Keratinocyte (primary cell): ENCODE measurements at regions not wholly inside any gene's neighbourhood (a gene's known extent, or its start where the extent isn't known, plus 50 kb on each side); places are given as distances from the start of the nearest gene placed in this dataset.

ENCODE experiments used
- DNase-seq: peaks from one replicate; pipeline ENCODE4 v3.0.0-alpha.2; 2011; ENCODE audit warnings: low read depth, missing footprints, low spot score
- FAIRE-seq: peaks from 2 replicates; lab custom pipeline; 2011; peaks lifted over from hg19 to GRCh38; lab: Jason Lieb, UNC
- H2AFZ ChIP-seq: 2 replicates; pipeline ENCODE4 v1.6.0; 2012; ENCODE audit warnings: low read length, control low read depth, inconsistent platforms; ENCODE audit not compliant: control insufficient read depth
- H3K27ac ChIP-seq: 2 replicates; pipeline ENCODE4 v1.5.1; 2011; ENCODE audit warnings: low read length; ENCODE audit not compliant: control insufficient read depth, insufficient read depth
- H3K27me3 ChIP-seq: 3 replicates; pipeline ENCODE4 v1.6.0; 2011; ENCODE audit warnings: low read length; ENCODE audit not compliant: control insufficient read depth, insufficient read depth; ENCODE audit errors: extremely low read depth
- H3K36me3 ChIP-seq, 2 experiments: 2 replicates in 1 of 2; 3 replicates in 1 of 2; pipeline ENCODE4 v1.5.1; 2011; ENCODE audit warnings: low read length in 2 of 2, mild to moderate bottlenecking in 1 of 2; ENCODE audit not compliant: control insufficient read depth in 2 of 2, insufficient read depth in 2 of 2; ENCODE audit errors: extremely low read depth in 1 of 2
- H3K4me1 ChIP-seq: 3 replicates; pipeline ENCODE4 v1.5.1; 2011; ENCODE audit warnings: low read length; ENCODE audit not compliant: control insufficient read depth, insufficient read depth; ENCODE audit errors: extremely low read depth
- H3K4me2 ChIP-seq: 3 replicates; pipeline ENCODE4 v1.6.0; 2011; ENCODE audit warnings: low read depth, low read length; ENCODE audit not compliant: control insufficient read depth, insufficient read depth; ENCODE audit errors: extremely low read depth
- H3K4me3 ChIP-seq, 3 experiments: fragments of 200-600 bp in 1 of 3; sonication (generic) in 1 of 3; 2 replicates in 2 of 3; 3 replicates in 1 of 3; pipeline ENCODE4 v1.5.1; 2011 to 2016; ENCODE audit warnings: low read length in 3 of 3, mild to moderate bottlenecking in 3 of 3, control low read depth in 2 of 3, inconsistent platforms in 1 of 3, low read depth in 1 of 3, mixed read lengths in 1 of 3, mixed run types in 1 of 3, moderate library complexity in 1 of 3; ENCODE audit not compliant: control insufficient read depth in 2 of 3, insufficient read depth in 2 of 3; ENCODE audit errors: extremely low read depth in 1 of 3
- H3K79me2 ChIP-seq: 2 replicates; pipeline ENCODE4 v1.6.0; 2012; ENCODE audit warnings: low read length; ENCODE audit not compliant: control insufficient read depth, insufficient read depth
- H3K9ac ChIP-seq: 3 replicates; pipeline ENCODE4 v1.6.0; 2011; ENCODE audit warnings: low read length; ENCODE audit not compliant: control insufficient read depth, insufficient read depth; ENCODE audit errors: extremely low read depth
- H3K9me1 ChIP-seq: 3 replicates; pipeline ENCODE4 v1.6.0; 2011; ENCODE audit warnings: low read length; ENCODE audit not compliant: control insufficient read depth, insufficient read depth; ENCODE audit errors: extremely low read depth
- H3K9me3 ChIP-seq: 2 replicates; pipeline ENCODE4 v1.5.1; 2012; ENCODE audit warnings: low read depth, low read length; ENCODE audit not compliant: control insufficient read depth
- H4K20me1 ChIP-seq: 3 replicates; pipeline ENCODE4 v1.6.0; 2011; ENCODE audit warnings: low read length; ENCODE audit not compliant: control insufficient read depth, insufficient read depth; ENCODE audit errors: extremely low read depth
- EZH2 ChIP-seq: IDR thresholded peaks from one replicate; pipeline ENCODE4 v1.6.1; 2012; ENCODE audit warnings: inconsistent platforms, mild to moderate bottlenecking, low read length, moderate library complexity
- dilution Hi-C: fragments of 300-500 bp; cut with MboI; formaldehyde crosslinking; loops from one replicate; pipeline ENCODE4 v1.7.0; 2020; ENCODE audit warnings: low sequenced_read_pairs; ENCODE audit not compliant: extremely low pct_ligation_motif_present
- TF ChIP-seq, protein P1 (sequence below), 3 experiments: IDR thresholded peaks in 1 of 3; conservative IDR thresholded peaks in 1 of 3; optimal IDR thresholded peaks in 1 of 3; 2 replicates in 2 of 3; 3 replicates in 1 of 3; pipeline versions ENCODE3 to v1.5.1; 2011; ENCODE audit warnings: low read length in 3 of 3, mild to moderate bottlenecking in 3 of 3, moderate library complexity in 2 of 3, control low read depth in 1 of 3, inconsistent platforms in 1 of 3; ENCODE audit not compliant: insufficient read depth in 2 of 3; ENCODE audit errors: extremely low read depth in 1 of 3

DNA sequence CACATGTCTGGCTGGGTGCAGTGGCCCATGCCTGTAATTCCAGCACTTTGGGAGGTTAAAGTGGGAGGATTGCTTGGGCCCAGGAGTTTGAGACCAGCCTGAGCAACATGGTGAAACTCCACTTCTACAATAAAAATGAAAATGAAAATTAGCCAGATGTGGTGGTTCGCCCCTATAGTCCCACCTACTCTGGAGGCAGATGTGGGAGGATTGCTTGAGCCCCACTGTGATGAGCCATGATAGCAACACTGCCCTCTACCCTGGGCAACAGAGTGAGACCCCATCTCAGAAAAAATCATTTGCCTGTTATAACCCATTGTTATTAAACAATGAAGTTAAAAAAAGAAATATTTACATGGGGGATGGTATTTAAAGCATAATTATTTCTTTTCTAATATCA, 240.1 kb upstream of the ZPLD1 start:
- Histone ChIP-seq H3K79me2 (no peaks in the 10 kb centered on the region), H3K9me3 (no peaks in the 10 kb centered on the region), H3K27me3 (no peaks in the 10 kb centered on the region), H3K4me3 (no peak overlapping the region), H3K9ac (peak overlapping the region; percentile 64), H2AFZ (no peak overlapping the region), H3K4me2 (peak overlapping the region; percentile 74), H3K4me1 (peaks cover 70% of the 10 kb centered on the region), H3K36me3 (no peaks in the 10 kb centered on the region), H4K20me1 (no peaks in the 10 kb centered on the region), H3K27ac (peak overlapping the region; percentile 96), H3K9me1 (no peaks in the 10 kb centered on the region)
- dilution Hi-C loops, result no loop called here
- no peak for TF ChIP-seq EZH2
- TF ChIP-seq, protein P1, sequence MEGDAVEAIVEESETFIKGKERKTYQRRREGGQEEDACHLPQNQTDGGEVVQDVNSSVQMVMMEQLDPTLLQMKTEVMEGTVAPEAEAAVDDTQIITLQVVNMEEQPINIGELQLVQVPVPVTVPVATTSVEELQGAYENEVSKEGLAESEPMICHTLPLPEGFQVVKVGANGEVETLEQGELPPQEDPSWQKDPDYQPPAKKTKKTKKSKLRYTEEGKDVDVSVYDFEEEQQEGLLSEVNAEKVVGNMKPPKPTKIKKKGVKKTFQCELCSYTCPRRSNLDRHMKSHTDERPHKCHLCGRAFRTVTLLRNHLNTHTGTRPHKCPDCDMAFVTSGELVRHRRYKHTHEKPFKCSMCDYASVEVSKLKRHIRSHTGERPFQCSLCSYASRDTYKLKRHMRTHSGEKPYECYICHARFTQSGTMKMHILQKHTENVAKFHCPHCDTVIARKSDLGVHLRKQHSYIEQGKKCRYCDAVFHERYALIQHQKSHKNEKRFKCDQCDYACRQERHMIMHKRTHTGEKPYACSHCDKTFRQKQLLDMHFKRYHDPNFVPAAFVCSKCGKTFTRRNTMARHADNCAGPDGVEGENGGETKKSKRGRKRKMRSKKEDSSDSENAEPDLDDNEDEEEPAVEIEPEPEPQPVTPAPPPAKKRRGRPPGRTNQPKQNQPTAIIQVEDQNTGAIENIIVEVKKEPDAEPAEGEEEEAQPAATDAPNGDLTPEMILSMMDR (optimal IDR thresholded peaks at IDR 0.05 in 1 of 3, IDR thresholded peaks at IDR 0.05 in 1 of 3, conservative IDR thresholded peaks at IDR 0.05 in 1 of 3; ENCODE audit: extremely low read depth in 1 of 3, insufficient read depth in 2 of 3, low read length in 3 of 3), result no peak
- no peak for FAIRE-seq
- DNase-seq, result no peak

DNA sequence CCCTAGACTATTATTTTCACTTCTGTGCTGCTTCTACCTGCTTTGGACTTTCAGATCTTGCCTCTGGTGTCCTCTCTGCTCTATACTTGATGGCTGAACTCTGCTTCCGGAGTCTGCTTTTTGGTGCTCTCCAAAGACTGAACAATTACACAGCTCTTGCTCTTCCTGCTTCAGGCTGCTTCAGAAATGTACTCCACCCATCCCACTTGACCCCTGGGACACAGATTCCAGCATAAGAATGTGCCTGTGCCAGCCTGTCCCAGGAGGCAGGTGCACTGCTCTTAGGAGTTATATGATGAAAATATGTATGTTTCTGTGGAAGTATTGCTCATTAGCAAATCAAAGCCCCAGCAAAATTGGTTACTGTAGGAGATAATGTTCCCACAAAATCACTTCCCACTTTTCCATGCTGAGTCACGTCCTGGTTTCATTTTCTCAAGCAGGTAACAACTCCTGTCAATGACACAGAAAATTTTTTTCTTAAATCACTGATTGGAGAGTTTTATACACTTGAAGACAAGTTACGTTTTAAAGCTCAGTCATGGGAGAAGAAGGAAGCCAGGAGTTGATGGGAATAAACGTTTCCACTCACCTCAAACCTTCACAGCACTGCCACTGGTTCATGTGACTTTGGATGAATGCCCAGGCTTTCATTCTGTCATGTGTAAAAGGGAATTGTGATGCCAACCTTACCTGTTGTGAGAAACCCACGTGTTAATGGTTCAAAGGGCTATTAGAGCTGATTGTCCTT, 239.4 kb upstream of the ZPLD1 start:
- no peak for TF ChIP-seq EZH2
- TF ChIP-seq, protein P1 (optimal IDR thresholded peaks at IDR 0.05 in 1 of 3, IDR thresholded peaks at IDR 0.05 in 1 of 3, conservative IDR thresholded peaks at IDR 0.05 in 1 of 3; ENCODE audit: extremely low read depth in 1 of 3, insufficient read depth in 2 of 3, low read length in 3 of 3), result no peak
- Histone ChIP-seq H3K79me2 (no peaks in the 10 kb centered on the region), H3K4me2 (peak overlapping the region; percentile 74), H4K20me1 (no peaks in the 10 kb centered on the region), H3K9me1 (no peaks in the 10 kb centered on the region), H3K27ac (peak overlapping the region; percentile 96), H3K9me3 (no peaks in the 10 kb centered on the region), H2AFZ (peak overlapping the region; percentile 56), H3K4me3 (no peak overlapping the region), H3K9ac (peak overlapping the region; percentile 64), H3K4me1 (peaks cover 68% of the 10 kb centered on the region), H3K36me3 (no peaks in the 10 kb centered on the region), H3K27me3 (no peaks in the 10 kb centered on the region)
- FAIRE-seq (peak; percentile 97), DNase-seq (peak; percentile 84)
- dilution Hi-C loops, result no loop called here
